ENCODE measurements at regions not wholly inside any gene's neighbourhood (a gene's known extent, or its start where the extent isn't known, plus 50 kb on each side); places are given as distances from the start of the nearest gene placed in this dataset.

GRCh38 chr11:93278976-93279375 is 51.6 kb upstream of the DEUP1 start:
- TF ChIP-seq CREB1 (IDR thresholded peaks at IDR 0.05; ENCODE audit: low read depth) (no peak), TEAD4 (IDR thresholded peaks at IDR 0.05) (no peak), YY1 (IDR thresholded peaks at IDR 0.05; ENCODE audit: low read depth) (no peak), EGR1 (IDR thresholded peaks at IDR 0.05) (no peak), ZBTB7A (IDR thresholded peaks at IDR 0.05; ENCODE audit: low read depth) (no peak), FOXM1 (IDR thresholded peaks at IDR 0.05; ENCODE audit: borderline replicate concordance, low read depth) (no peak), CEBPB (IDR thresholded peaks at IDR 0.05) (no peak)

- TF ChIP-seq EGR1 (IDR thresholded peaks at IDR 0.05) (no peak), TCF12 (IDR thresholded peaks at IDR 0.05; ENCODE audit: low read depth) (no peak), FOXM1 (IDR thresholded peaks at IDR 0.05; ENCODE audit: borderline replicate concordance, low read depth) (no peak)
Measured at GRCh38 chr11:93279851-93280347, 50.6 kb upstream of the DEUP1 start.
